ENCODE measurements at regions not wholly inside any gene's neighbourhood (a gene's known extent, or its start where the extent isn't known, plus 50 kb on each side); places are given as distances from the start of the nearest gene placed in this dataset.

GRCh38 chr13:67299072-67299635, 69.0 kb upstream of the PCDH9 start:
- DNase-seq: no peak

GRCh38 chr13:67298297-67298696, 68.2 kb upstream of the PCDH9 start:
- no peak for DNase-seq

GRCh38 chr13:67296511-67296910, 66.4 kb upstream of the PCDH9 start:
- DNase-seq: no peak

- DNase-seq: no peak
These were observed 62.8 kb upstream of the PCDH9 start for GRCh38 chr13:67292886-67293285.

GRCh38 chr13:67285611-67286010, 55.5 kb upstream of the PCDH9 start:
- DNase-seq: no peak

- DNase-seq: no peak
These were observed 53.5 kb upstream of the PCDH9 start for GRCh38 chr13:67283637-67284036.

GRCh38 chr13:67281466-67281865, 51.3 kb upstream of the PCDH9 start:
- no peak for DNase-seq
